K562 (cell line): ENCODE measurements at regions not wholly inside any gene's neighbourhood (a gene's known extent, or its start where the extent isn't known, plus 50 kb on each side); places are given as distances from the start of the nearest gene placed in this dataset.

Source experiments
- ELK3 ChIP-seq: fragments of 450-650 bp; formaldehyde crosslinking; IDR thresholded peaks from 2 replicates; pipeline ENCODE4 v1.4.0; 2020; ENCODE audit warnings: mild to moderate bottlenecking
- HDAC6 ChIP-seq: IDR thresholded peaks from 2 replicates; pipeline ENCODE4 v1.6.1; 2012; ENCODE audit warnings: low read depth, mild to moderate bottlenecking, control low read depth, inconsistent platforms, low read length, moderate library complexity
- HDGF ChIP-seq: fragments of 450-650 bp; IDR thresholded peaks from 2 replicates; pipeline ENCODE4 v1.6.1; 2016
- NFE2L1 ChIP-seq: fragments of 450-650 bp; IDR thresholded peaks from 2 replicates; pipeline ENCODE4 v1.6.1; 2016; ENCODE audit warnings: missing genetic modification characterization, low read depth, mild to moderate bottlenecking, missing compliant biosample characterization, moderate library complexity, borderline replicate concordance
- POLR2A ChIP-seq: fragments of 450-650 bp; conservative IDR thresholded peaks from 2 replicates; pipeline ENCODE4 v1.6.1; 2016
- SP1 ChIP-seq: sonication (generic); formaldehyde crosslinking; IDR thresholded peaks from 2 replicates; pipeline ENCODE4 v1.8.1; 2022; ENCODE audit warnings: mild to moderate bottlenecking, missing genetic modification reagents
- TOE1 ChIP-seq, 2 experiments: fragments of 450-650 bp in 1 of 2; sonication (generic) in 1 of 2; formaldehyde crosslinking in 1 of 2; IDR thresholded peaks; 2 replicates each; pipeline versions ENCODE4 v1.7.1 to v1.8.0; 2016 to 2022; ENCODE audit warnings: borderline replicate concordance in 2 of 2, mild to moderate bottlenecking in 2 of 2, antibody characterized with exemption in 1 of 2, inconsistent platforms in 1 of 2, low read depth in 1 of 2, missing genetic modification reagents in 1 of 2, moderate library complexity in 1 of 2
- ZNF217 ChIP-seq: sonication (generic); formaldehyde crosslinking; IDR thresholded peaks from 2 replicates; pipeline ENCODE4 v1.8.0; 2022; ENCODE audit warnings: mild to moderate bottlenecking, missing genetic modification reagents
- ZNF639 ChIP-seq, 2 experiments: fragments of 200-800 bp in 1 of 2; sonication (Bioruptor generic) in 1 of 2; sonication (generic) in 1 of 2; formaldehyde crosslinking in 1 of 2; IDR thresholded peaks in 1 of 2; conservative IDR thresholded peaks in 1 of 2; 2 replicates each; pipeline versions ENCODE4 v1.5.0 to v1.6.1; 2016 to 2020; ENCODE audit warnings: missing compliant biosample characterization in 1 of 2, missing genetic modification characterization in 1 of 2, missing genetic modification reagents in 1 of 2

GRCh38 chr14:23828001-23828400, 125.6 kb upstream of the DHRS4 start:
- TF ChIP-seq ELK3 (CRISPR knock-in tag): no peak
- no peak for TF ChIP-seq NFE2L1 (tag)
- no peak for TF ChIP-seq TOE1 (IDR thresholded peaks at IDR 0.05; ENCODE audit: borderline replicate concordance)
- TF ChIP-seq TOE1 (CRISPR knock-in tag; IDR thresholded peaks at IDR 0.05; ENCODE audit: borderline replicate concordance, low read depth): no peak
- TF ChIP-seq SP1: no peak
- TF ChIP-seq HDAC6: no peak
- TF ChIP-seq POLR2A: no peak
- no peak for TF ChIP-seq ZNF217 (CRISPR knock-in tag)
- no peak for TF ChIP-seq HDGF
- no peak for TF ChIP-seq ZNF639 (CRISPR knock-in tag; conservative IDR thresholded peaks at IDR 0.05 in 1 of 2, IDR thresholded peaks at IDR 0.05 in 1 of 2)
